ENCODE measurements at regions not wholly inside any gene's neighbourhood (a gene's known extent, or its start where the extent isn't known, plus 50 kb on each side); places are given as distances from the start of the nearest gene placed in this dataset.
"Not testable (repeated sequence)": the region's sequence is repeated elsewhere in the genome, so short reads cannot be mapped to it uniquely, and the experiment has no call there.

DNA sequence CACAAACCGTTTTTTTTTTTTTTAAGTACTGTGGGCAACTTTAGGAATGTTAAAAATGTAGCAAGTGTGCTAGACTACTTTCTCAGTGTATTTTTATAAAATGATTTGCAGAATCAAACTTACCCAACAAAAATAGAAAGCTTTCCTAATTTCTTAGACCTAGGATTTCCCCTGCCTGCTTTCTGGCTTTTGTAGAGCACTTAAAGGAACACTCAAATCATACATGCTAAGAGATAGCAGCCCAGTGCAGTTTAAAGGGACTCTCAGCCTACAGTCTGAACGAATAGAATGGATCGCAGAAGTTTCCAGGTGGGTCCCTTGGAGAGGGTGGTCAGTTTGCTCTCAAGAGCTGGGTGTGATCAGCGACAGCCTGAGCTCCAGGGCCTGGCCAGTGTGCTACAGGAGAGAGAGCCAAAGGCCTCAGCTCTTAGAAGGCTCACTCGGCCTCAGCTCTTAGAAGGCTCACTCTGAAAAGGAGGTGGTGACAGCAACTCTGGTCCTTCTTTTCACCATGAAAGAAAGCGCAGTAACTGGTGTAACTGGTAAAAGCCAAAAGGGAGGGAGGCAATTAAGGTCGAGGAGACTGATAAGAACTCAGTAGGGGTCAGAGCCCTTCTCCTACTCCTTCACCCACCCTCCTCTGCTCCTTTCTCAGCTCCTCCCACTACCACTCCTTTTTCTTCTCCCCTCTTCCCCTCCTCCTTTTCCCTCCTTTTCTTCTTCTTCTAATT is 142.4 kb downstream of the ZFP64 start:
- no peak for DNase-seq

DNA sequence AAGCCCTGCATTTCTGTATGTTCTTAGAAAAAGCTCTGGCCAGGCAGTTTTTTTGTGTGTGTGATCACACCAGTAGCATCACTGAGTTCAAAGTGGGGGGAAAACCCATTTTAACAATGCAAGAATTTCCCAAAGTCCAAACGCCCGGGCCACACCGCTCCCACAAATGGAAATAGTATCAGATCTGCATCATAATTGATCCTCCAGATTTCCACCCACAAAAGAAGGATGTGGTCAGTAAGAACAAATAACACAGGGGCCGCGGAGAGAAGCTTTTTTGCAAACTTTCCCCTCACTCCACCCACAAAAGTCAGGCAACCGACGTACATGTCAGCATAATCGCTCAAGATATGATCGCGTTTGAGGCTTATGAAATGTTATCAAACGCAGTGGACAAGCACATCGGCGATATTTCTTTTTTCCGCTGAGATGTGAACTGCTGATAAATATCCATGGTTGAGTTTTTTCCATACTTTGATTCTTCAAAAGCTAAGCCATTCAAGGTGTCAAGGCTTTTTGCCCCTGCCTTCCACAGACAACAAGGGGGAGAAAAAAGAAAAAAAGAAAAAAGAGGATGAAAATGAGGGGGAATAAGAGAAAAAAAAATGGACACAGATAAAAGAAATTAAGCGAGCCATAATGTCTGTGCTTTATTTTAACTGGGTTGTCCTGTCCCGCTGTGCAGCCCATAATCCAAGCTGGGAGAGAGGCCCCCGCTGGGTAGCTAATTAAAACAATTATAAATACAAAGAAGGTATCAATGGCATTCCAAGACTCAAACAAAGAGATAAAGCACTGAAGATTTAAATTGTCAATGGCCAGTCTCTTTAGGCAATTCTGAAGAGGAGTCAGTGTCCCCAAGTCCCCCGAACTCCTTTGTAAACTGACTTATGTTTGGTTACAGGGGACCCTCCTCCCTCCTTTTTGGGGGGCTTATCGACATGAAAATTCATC is 143.5 kb downstream of the ZFP64 start:
- no peak for DNase-seq

DNA sequence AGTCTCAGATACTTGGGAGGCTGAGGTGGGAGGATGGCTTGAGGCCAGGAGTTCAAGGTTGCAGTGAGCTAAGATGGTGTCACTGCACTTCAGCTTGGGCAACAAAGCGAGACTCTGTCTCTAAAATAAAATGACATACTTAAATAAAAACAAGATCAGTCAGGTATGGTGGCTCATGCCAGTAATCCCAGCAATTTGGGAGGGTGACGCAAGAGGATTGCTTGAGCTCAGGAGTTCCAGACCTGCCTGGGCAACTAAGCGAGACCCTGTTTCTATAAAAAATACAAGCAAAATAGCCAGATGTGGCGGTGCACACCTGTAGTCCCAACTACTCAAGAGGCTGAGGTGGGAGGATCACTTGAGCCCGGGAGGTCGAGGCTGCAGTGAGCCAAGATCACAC is 149.6 kb downstream of the ZFP64 start:
- DNase-seq: no peak

DNA sequence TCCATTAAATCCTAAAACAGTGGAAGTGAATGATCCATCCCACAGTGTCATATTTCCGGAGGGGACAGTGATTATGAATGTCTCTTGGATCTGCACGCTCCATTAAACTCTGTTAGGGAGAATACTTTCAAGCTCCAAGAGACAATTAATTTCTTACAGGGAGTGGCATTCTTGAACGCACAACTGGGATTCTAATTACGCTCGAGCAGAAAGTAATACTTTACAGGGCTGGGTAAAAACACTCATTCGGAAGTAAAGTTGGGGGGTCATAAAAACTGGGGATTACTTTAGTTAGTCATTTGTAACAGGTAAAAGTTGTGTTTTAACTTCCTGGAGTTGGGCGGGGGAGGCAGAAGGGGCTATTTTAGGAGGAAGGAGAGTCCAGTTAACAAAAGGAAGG is 151.8 kb downstream of the ZFP64 start:
- no peak for DNase-seq

- not testable (repeated sequence) for DNase-seq
Observed at GRCh38 chr20:52038632-52039031, 152.9 kb downstream of the ZFP64 start.

DNA sequence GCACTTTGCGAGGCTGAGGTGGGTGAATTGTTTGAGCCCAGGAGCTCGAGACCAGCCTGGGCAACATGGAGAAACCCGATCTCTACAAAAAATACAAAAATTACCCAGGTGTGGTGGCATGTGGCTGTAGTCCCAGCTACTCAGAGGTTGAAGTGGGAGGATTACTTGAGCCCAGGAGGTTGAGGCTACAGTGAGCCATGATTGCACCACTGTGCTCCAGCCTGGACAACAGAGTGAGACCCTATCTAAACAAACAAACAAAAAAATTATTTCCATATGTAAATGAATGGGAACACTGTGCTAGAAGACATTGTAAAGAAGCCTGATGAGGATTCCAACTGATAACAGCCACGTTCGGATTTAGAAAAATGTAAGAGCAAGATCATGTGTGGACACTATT is 154.2 kb downstream of the ZFP64 start:
- DNase-seq: no peak

DNA sequence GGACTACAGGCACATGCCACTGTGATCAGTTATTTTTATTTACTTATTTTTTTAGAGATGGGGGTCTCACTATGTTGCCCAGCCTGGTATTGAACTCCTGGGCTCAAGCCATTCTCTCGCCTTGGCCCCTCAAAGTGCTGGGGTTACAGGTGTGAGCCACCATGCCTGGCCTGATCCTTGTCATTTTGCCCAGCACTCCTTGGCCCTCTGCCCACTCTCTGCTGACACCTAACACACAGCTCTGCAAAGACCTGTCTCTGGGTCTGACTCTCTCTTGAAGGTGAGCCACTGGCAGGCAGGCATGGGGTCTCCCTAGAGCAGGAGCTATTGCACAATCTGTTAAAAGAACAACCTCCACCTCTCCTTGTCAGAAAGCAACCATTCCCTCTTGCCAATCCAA is 155.6 kb downstream of the ZFP64 start:
- DNase-seq: no peak

DNA sequence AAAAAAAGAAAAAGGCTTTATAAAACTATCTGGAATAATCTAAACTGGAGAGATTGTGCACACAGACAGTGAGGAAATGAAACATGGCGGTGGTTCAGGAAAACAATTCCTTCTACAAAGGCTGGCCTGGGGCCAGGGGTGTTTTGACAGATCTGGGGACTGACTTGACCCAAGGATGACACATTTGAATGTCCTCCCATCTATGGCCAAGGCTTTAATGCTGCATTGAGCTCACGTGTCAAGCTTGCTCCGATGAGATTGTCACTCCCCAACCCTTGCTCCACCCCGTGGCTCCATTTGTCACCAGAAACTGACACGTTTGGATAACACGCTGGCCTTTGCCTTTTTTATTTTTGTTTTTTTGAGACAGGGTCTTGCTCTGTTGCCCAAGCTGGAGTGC is 156.1 kb downstream of the ZFP64 start:
- no peak for DNase-seq

DNA sequence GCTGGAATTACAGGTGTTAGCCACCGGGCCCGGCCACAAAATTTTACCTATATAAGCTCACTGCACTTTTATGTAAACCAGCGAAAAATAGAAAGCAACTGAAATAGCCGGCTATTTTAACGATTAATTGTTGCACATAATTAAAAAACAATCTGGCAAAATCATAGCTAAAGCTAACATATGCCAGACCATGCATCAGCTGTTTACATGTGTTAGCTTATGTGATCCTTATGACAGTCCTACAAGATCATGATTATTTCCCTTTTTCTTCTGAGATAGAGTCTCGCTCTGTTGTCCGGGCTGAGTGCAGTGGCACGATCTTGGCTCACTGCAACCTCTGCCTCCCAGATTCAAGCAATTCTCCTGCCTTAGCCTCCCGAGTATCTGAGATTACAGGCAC is 157.0 kb downstream of the ZFP64 start:
- no peak for DNase-seq

DNA sequence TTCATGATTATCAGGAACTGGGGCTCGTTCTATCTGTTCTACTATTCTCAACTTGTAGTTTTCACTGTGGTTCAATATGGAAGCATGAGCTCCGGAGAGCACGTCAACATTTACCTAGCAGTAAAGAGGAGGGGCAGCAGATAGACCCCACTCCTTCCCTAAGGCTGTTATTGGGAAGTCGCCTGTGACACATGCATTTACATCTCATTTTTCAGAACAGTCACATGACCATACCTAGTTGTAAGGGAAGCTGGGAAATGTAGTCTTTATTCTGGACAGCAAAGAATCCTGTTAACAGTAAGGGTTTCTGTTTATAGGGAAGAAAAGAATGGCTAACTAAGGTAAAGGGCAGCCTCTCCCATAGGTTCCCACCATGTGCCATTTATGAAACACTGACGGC is 158.3 kb downstream of the ZFP64 start:
- no peak for DNase-seq

GRCh38 chr20:52032304-52032683 is 159.3 kb downstream of the ZFP64 start:
- DNase-seq: not testable (repeated sequence)

GRCh38 chr20:52031563-52032303 is 159.8 kb downstream of the ZFP64 start:
- no peak for DNase-seq

GRCh38 chr20:52031206-52031562 is 160.4 kb downstream of the ZFP64 start:
- DNase-seq: no peak

DNA sequence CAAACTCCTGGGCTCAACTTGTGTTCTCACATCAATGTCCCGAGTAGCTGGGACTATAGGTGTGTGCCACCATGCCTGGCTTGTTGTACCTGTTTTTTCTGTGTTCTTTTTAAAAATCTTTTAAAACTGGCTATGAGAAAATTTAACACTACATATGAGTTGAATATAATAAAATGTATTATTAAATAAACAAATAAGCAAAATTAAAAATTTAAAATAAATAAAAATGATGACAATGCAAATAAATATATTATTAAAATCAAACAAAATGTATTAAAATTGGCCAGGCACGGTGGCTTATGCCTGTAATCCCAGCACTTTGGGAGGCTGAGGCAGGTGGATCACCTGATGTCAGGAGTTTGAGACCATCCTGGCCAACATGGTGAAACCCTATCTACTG is 162.4 kb downstream of the ZFP64 start:
- not testable (repeated sequence) for DNase-seq

GRCh38 chr20:52025938-52026337 is 165.6 kb downstream of the ZFP64 start:
- no peak for DNase-seq

DNA sequence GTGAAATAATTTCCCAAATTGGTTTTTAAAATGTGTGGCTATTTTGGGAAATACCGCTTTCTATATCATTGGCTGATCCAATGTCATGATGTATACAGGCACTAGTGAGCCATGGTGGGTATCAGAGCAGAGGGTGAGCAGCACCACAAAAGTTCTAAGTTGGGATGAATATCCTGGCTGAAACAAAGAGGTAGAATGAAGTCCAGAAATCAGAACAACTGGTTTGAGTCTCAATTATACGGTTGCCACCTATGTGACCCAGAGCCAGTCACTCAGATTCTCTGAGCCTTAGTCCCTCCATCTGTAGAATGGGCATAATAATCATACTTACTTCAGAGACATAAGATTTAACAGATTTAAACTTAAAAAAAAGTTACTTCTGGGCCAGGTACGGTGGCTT is 172.3 kb downstream of the ZFP64 start:
- DNase-seq: no peak

DNA sequence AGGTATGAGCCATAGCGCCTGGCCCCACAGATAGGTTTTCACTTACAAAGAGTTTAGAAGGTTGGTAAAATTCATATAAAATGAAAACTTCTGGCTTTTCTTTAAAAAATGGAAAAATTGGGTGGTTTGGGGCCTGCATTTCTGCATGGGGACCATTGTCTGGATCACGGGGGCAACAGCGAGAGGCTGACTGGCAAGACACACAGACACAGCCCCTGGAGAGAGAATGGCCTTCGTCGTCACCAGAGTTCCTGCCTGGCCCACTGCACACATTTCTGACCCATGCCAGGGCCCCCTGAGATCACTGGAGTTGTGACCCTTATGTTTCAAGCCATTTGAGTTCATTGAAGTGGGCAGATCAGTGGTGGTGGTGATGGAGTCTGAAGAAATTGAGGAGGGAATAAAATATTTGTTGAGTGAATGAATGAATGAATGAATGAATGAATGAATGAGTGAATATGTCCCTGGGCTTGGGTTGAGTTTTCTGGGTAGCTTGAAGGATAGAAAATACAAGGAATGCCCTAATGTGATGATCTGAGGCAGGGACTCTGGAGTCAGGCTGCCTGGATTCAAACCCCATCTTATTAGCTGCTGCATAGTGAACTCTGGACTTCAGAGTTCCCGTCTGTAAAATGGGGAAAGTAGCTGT is 173.8 kb downstream of the ZFP64 start:
- DNase-seq: no peak

GRCh38 chr20:52016022-52016421 is 175.6 kb downstream of the ZFP64 start:
- no peak for DNase-seq

GRCh38 chr20:52015155-52015554 is 176.4 kb downstream of the ZFP64 start:
- DNase-seq: no peak

- no peak for DNase-seq
Observed at GRCh38 chr20:52012079-52012478, 179.5 kb downstream of the ZFP64 start.

DNA sequence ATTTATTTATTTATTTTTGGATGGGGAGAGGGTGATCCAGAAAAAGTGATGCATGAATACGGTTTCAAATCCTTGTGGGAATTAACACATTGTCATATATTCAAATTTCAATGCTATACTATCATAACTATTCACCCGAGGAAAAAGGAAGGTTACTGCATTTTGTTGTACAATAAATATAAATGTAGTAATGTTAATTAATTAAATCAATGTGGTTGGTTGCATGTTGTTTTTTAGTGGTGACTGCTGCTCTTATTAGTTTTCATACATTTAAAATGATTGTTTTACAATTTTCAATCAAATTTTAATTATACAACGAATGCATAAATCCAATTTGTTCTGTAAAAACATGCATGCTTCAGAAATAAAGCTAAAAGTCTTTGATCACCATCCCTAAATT is 180.5 kb downstream of the ZFP64 start:
- no peak for DNase-seq

DNA sequence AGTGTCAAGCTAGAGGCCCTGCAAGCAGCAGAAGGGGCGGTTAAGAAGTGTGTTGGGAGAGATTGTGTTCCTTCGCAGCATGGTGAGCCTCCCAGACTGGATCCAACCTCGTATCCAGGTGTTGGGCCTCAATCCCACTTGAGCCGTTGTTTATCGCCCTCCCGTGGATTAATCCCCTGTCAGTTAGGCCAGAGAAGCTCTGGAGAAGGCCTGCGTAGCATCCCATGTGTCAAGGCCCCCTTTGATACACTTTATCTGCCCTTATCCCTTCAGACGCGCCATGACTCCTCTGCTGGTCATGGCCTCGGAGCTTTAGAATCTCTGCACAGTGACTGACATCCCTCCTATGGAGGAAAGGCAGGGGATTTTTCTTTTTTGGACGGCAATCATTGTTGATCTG is 181.0 kb downstream of the ZFP64 start:
- DNase-seq: no peak

DNA sequence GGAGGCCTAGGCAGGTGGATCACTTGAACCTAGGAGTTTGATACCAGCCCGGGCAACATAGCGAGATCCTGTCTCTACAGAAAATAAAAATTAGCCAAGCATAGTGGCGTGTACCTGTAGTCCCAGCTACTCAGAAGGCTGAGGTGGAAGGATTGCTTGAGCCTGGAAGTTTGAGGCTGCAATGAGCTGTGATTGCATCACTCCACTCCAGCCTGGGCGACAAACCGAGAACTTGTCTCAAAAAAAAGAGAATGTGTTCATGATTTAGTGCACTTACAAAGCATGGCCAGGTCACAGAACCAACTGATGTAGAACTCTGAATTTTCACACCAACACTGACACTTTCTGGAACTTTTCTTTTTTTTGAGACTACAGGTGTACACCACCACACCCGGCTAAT is 182.7 kb downstream of the ZFP64 start:
- DNase-seq: no peak

Measured in 8988T (cell line).